Neuronal stem cell (in vitro differentiated cells): ENCODE measurements at regions not wholly inside any gene's neighbourhood (a gene's known extent, or its start where the extent isn't known, plus 50 kb on each side); places are given as distances from the start of the nearest gene placed in this dataset.
A peak's percentile ranks its signal among the peaks of the same experiment; 100 is the strongest.

Experiments
- DNase-seq: peaks from one replicate; pipeline ENCODE4 v3.0.0-alpha.2; 2013; ENCODE audit warnings: low spot score
- H2AFZ ChIP-seq: one replicate; pipeline ENCODE4 v1.6.1; 2013; ENCODE audit warnings: mild to moderate bottlenecking, low read length, inconsistent platforms
- H2AK5ac ChIP-seq: 2 replicates; pipeline ENCODE4 v1.6.1; 2013; ENCODE audit warnings: low read depth, mild to moderate bottlenecking, inconsistent platforms, low read length, moderate library complexity, mixed read lengths
- H2BK120ac ChIP-seq: 2 replicates; pipeline ENCODE4 v1.6.1; 2013; ENCODE audit warnings: low read depth, mild to moderate bottlenecking, inconsistent platforms, low read length, moderate library complexity, mixed read lengths
- H2BK12ac ChIP-seq: one replicate; pipeline ENCODE4 v1.6.1; 2013; ENCODE audit warnings: low read length, inconsistent platforms
- H2BK15ac ChIP-seq: 2 replicates; pipeline ENCODE4 v1.6.1; 2013; ENCODE audit warnings: mild to moderate bottlenecking, low read length, inconsistent platforms, mixed read lengths
- H2BK5ac ChIP-seq: one replicate; pipeline ENCODE4 v1.6.1; 2013; ENCODE audit warnings: inconsistent platforms, mild to moderate bottlenecking, low read length, moderate library complexity
- H3K14ac ChIP-seq: one replicate; pipeline ENCODE4 v1.6.1; 2013; ENCODE audit warnings: low read length, inconsistent platforms
- H3K18ac ChIP-seq: 2 replicates; pipeline ENCODE4 v1.6.1; 2013; ENCODE audit warnings: low read length, inconsistent platforms
- H3K23ac ChIP-seq: 2 replicates; pipeline ENCODE4 v1.6.1; 2013; ENCODE audit warnings: low read depth, mild to moderate bottlenecking, mixed read lengths, low read length, inconsistent platforms; ENCODE audit not compliant: poor library complexity
- H3K27ac ChIP-seq: replicated peaks from 3 replicates; pipeline ENCODE4 v1.5.1; 2013; ENCODE audit warnings: low read length, inconsistent platforms
- H3K27me3 ChIP-seq, 3 experiments: 2 replicates each; pipeline ENCODE4 v1.6.1; 2013; ENCODE audit warnings: low read length in 3 of 3, mild to moderate bottlenecking in 2 of 3, inconsistent platforms in 1 of 3, low read depth in 1 of 3, mixed read lengths in 1 of 3, moderate library complexity in 1 of 3; ENCODE audit not compliant: control insufficient read depth in 3 of 3, insufficient read depth in 3 of 3
- H3K36me3 ChIP-seq, 2 donors: replicated peaks in 1 of 2; 2 replicates each; pipeline ENCODE4 v1.6.1; 2013; ENCODE audit warnings: low read length in 2 of 2; ENCODE audit not compliant: control insufficient read depth in 2 of 2, insufficient read depth in 2 of 2
- H3K4ac ChIP-seq: 2 replicates; pipeline ENCODE4 v1.6.1; 2013; ENCODE audit warnings: inconsistent platforms, mild to moderate bottlenecking, low read length, moderate library complexity
- H3K4me1 ChIP-seq, 2 donors: 1 replicate in 1 of 2; 2 replicates in 1 of 2; pipeline ENCODE4 v1.6.1; 2013; ENCODE audit warnings: low read length in 2 of 2, low read depth in 1 of 2; ENCODE audit not compliant: control insufficient read depth in 2 of 2, insufficient read depth in 1 of 2
- H3K4me2 ChIP-seq: one replicate; pipeline ENCODE4 v1.6.1; 2013; ENCODE audit warnings: mild to moderate bottlenecking, low read length, inconsistent platforms; ENCODE audit not compliant: insufficient read depth, poor library complexity, severe bottlenecking
- H3K4me3 ChIP-seq, 2 donors: 2 replicates each; pipeline ENCODE4 v1.5.1; 2013; ENCODE audit warnings: low read length in 2 of 2, mild to moderate bottlenecking in 2 of 2, inconsistent platforms in 1 of 2, moderate library complexity in 1 of 2
- H3K79me1 ChIP-seq: one replicate; pipeline ENCODE4 v1.6.1; 2013; ENCODE audit warnings: low read depth, mild to moderate bottlenecking, inconsistent platforms, low read length, moderate library complexity
- H3K9ac ChIP-seq: one replicate; pipeline ENCODE4 v1.6.1; 2013; ENCODE audit warnings: mild to moderate bottlenecking, low read depth, low read length, inconsistent platforms; ENCODE audit not compliant: poor library complexity
- H3K9me3 ChIP-seq, 2 donors: replicated peaks in 1 of 2; 2 replicates each; pipeline versions ENCODE3 to v1.6.1; 2013; ENCODE audit warnings: low read length in 2 of 2, mild to moderate bottlenecking in 2 of 2, inconsistent platforms in 1 of 2, low read depth in 1 of 2, mixed read lengths in 1 of 2, moderate library complexity in 1 of 2; ENCODE audit not compliant: control insufficient read depth in 2 of 2, insufficient read depth in 1 of 2
- H4K8ac ChIP-seq: one replicate; pipeline ENCODE4 v1.6.1; 2013; ENCODE audit warnings: low read depth, mild to moderate bottlenecking, inconsistent platforms, low read length, moderate library complexity
- H4K91ac ChIP-seq: one replicate; pipeline ENCODE4 v1.6.1; 2013; ENCODE audit warnings: low read length, low read depth, mild to moderate bottlenecking, inconsistent platforms; ENCODE audit not compliant: poor library complexity
- WGBS, 2 donors: extraction: QIAGEN DNeasy Blood & Tissue Kit; methylation state at CpG; one replicate each; pipeline ENCODE4 v1.1.7; 2013; ENCODE audit warnings: missing lambda C conversion rate in 2 of 2, mixed read lengths in 1 of 2; ENCODE audit not compliant: insufficient read length in 2 of 2, insufficient replicate concordance in 1 of 2; ENCODE audit errors: extremely low coverage in 2 of 2; 5-methylcytosine and 5-hydroxymethylcytosine counted together

GRCh38 chrX:10986616-10987015, 124.5 kb upstream of the HCCS start:
- H3K9me3 ChIP-seq, result no peaks in the 10 kb centered on the region
- no CpG with 5 or more reads among the region's 2 CpGs for WGBS, 2 donors
- no peak overlapping the region for H2AFZ ChIP-seq
- peaks cover 4% of the 10 kb centered on the region in 2 donors for H3K4me1 ChIP-seq
- no peak overlapping the region for H3K4me2 ChIP-seq
- H3K36me3 ChIP-seq, result no peaks in the 10 kb centered on the region
- no peak overlapping the region for H3K18ac ChIP-seq
- no peak overlapping the region for H2BK15ac ChIP-seq
- H3K4me3 ChIP-seq, result no peak overlapping the region
- H4K8ac ChIP-seq, result no peak overlapping the region
- no peak overlapping the region for H3K23ac ChIP-seq
- no peak overlapping the region for H3K27ac ChIP-seq
- H2BK5ac ChIP-seq, result no peak overlapping the region
- H3K27me3 ChIP-seq, result no peaks in the 10 kb centered on the region
- H3K14ac ChIP-seq, result no peak overlapping the region
- no peak overlapping the region for H3K9ac ChIP-seq
- no peak overlapping the region for H3K4ac ChIP-seq
- no peak overlapping the region for H2BK120ac ChIP-seq
- DNase-seq, result no peak
- no peak overlapping the region for H2BK12ac ChIP-seq
- H2AK5ac ChIP-seq, result no peak overlapping the region
- H3K79me1 ChIP-seq, result no peaks in the 10 kb centered on the region
- no peak overlapping the region for H4K91ac ChIP-seq

- Histone ChIP-seq H3K36me3 (no peaks in the 10 kb centered on the region), H2BK12ac (no peak overlapping the region), H2BK15ac (no peak overlapping the region), H3K79me1 (no peaks in the 10 kb centered on the region), H3K23ac (no peak overlapping the region), H3K4ac (no peak overlapping the region), H3K4me3 (no peak overlapping the region), H4K91ac (no peak overlapping the region), H2BK120ac (no peak overlapping the region), H2AK5ac (no peak overlapping the region), H3K4me2 (no peak overlapping the region), H3K4me1 (peaks cover 4% of the 10 kb centered on the region in 2 donors), H3K14ac (no peak overlapping the region), H2BK5ac (no peak overlapping the region), H3K27me3 (no peaks in the 10 kb centered on the region), H2AFZ (no peak overlapping the region), H4K8ac (no peak overlapping the region), H3K9me3 (no peaks in the 10 kb centered on the region), H3K9ac (no peak overlapping the region), H3K27ac (no peak overlapping the region), H3K18ac (no peak overlapping the region)
- DNase-seq, result no peak
- no CpG with 5 or more reads among the region's 4 CpGs for WGBS, 2 donors
Observed at GRCh38 chrX:10988653-10989052, 122.5 kb upstream of the HCCS start.

GRCh38 chrX:10989386-10989785, 121.7 kb upstream of the HCCS start:
- H3K4me1 ChIP-seq, result peaks cover 4% of the 10 kb centered on the region in 2 donors
- H2AFZ ChIP-seq, result no peak overlapping the region
- no peaks in the 10 kb centered on the region for H3K27me3 ChIP-seq
- no peak overlapping the region for H2AK5ac ChIP-seq
- no peak overlapping the region for H2BK12ac ChIP-seq
- no peaks in the 10 kb centered on the region for H3K9me3 ChIP-seq
- H2BK15ac ChIP-seq, result no peak overlapping the region
- H3K18ac ChIP-seq, result no peak overlapping the region
- H2BK5ac ChIP-seq, result no peak overlapping the region
- H2BK120ac ChIP-seq, result no peak overlapping the region
- no peak overlapping the region for H3K4ac ChIP-seq
- H3K4me3 ChIP-seq, result no peak overlapping the region
- no peak overlapping the region for H4K91ac ChIP-seq
- no peak overlapping the region for H3K4me2 ChIP-seq
- no peak overlapping the region for H3K9ac ChIP-seq
- no peak overlapping the region for H3K27ac ChIP-seq
- H3K79me1 ChIP-seq, result no peaks in the 10 kb centered on the region
- no peak overlapping the region for H4K8ac ChIP-seq
- no peak overlapping the region for H3K14ac ChIP-seq
- peak; percentile 23 for DNase-seq
- H3K23ac ChIP-seq, result no peak overlapping the region
- H3K36me3 ChIP-seq, result no peaks in the 10 kb centered on the region
- WGBS, 2 donors, result no CpG with 5 or more reads among the region's 3 CpGs

GRCh38 chrX:10990418-10990817, 120.7 kb upstream of the HCCS start:
- no peak for DNase-seq
- Histone ChIP-seq H2BK5ac (no peak overlapping the region), H3K4me3 (no peak overlapping the region), H2AK5ac (no peak overlapping the region), H3K18ac (no peak overlapping the region), H4K8ac (no peak overlapping the region), H2BK120ac (no peak overlapping the region), H3K14ac (no peak overlapping the region), H3K4me2 (no peak overlapping the region), H4K91ac (no peak overlapping the region), H3K27ac (no peak overlapping the region), H3K9me3 (no peaks in the 10 kb centered on the region), H2AFZ (no peak overlapping the region), H3K79me1 (no peaks in the 10 kb centered on the region), H2BK15ac (no peak overlapping the region), H2BK12ac (no peak overlapping the region), H3K27me3 (no peaks in the 10 kb centered on the region), H3K4ac (no peak overlapping the region), H3K9ac (no peak overlapping the region), H3K23ac (no peak overlapping the region), H3K36me3 (no peaks in the 10 kb centered on the region), H3K4me1 (peaks cover 4% of the 10 kb centered on the region in 2 donors)
- WGBS, 2 donors, result no CpG with 5 or more reads among the region's 3 CpGs
